ENCODE measurements at regions not wholly inside any gene's neighbourhood (a gene's known extent, or its start where the extent isn't known, plus 50 kb on each side); places are given as distances from the start of the nearest gene placed in this dataset.
"Not testable (repeated sequence)": the region's sequence is repeated elsewhere in the genome, so short reads cannot be mapped to it uniquely, and the experiment has no call there.

DNA sequence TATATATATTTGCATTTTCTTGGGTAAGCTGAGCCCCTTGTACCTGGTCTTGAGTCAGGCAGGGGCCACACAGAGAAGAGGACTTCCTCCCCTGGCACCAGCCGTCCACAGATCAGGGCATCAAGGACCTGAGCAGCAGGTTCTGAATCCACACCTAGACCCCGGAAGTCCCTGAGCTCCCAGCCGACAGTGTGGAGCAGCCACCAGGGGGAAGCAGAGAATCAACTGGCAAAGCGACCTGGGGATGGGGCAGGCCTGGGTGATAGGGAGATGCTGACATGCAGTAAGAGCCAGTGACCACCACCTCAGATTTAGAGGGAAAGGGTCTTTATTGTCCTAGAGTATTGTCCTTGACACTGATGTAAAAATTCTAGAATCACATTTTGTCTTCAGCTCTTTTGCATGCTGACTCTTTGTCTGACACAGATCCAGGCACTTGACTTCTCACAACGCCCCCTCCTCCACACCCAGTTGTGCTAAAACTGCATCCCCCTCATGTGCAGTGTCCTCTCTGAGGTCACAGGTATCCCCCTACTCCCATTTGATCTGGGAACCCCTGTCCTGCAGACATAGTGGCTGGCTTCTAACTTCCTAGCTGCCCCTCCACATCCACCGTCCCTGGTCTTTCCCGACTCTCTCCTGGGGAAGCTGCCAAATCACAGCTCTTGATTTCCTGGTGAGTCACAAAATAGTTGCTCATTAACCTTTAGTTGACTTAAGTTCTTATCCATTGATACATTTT is 109.3 kb downstream of the GGTLC2 start:
- peaks cover 43% of the 10 kb centered on the region for H3K27me3 ChIP-seq (ENCODE audit: low read depth)
- no peaks in the 10 kb centered on the region for H3K9me3 ChIP-seq (replicated peaks)
- H3K4me1 ChIP-seq, result no peaks in the 10 kb centered on the region
- H3K27ac ChIP-seq (replicated peaks), result no peak overlapping the region
- DNase-seq, result no peak
- intact Hi-C loops (cut with micrococcal nuclease), result no loop called here
- TF ChIP-seq, protein P1, sequence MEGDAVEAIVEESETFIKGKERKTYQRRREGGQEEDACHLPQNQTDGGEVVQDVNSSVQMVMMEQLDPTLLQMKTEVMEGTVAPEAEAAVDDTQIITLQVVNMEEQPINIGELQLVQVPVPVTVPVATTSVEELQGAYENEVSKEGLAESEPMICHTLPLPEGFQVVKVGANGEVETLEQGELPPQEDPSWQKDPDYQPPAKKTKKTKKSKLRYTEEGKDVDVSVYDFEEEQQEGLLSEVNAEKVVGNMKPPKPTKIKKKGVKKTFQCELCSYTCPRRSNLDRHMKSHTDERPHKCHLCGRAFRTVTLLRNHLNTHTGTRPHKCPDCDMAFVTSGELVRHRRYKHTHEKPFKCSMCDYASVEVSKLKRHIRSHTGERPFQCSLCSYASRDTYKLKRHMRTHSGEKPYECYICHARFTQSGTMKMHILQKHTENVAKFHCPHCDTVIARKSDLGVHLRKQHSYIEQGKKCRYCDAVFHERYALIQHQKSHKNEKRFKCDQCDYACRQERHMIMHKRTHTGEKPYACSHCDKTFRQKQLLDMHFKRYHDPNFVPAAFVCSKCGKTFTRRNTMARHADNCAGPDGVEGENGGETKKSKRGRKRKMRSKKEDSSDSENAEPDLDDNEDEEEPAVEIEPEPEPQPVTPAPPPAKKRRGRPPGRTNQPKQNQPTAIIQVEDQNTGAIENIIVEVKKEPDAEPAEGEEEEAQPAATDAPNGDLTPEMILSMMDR (IDR thresholded peaks at IDR 0.05; ENCODE audit: borderline replicate concordance), result peak; percentile 66
- no peaks in the 10 kb centered on the region for H3K36me3 ChIP-seq
- no peak overlapping the region for H3K4me3 ChIP-seq

GRCh38 chr22:22754268-22754657 is 109.8 kb downstream of the GGTLC2 start:
- intact Hi-C loops (cut with micrococcal nuclease), result no loop called here
- Histone ChIP-seq H3K9me3 (replicated peaks) (no peaks in the 10 kb centered on the region), H3K4me3 (no peak overlapping the region), H3K27ac (replicated peaks) (no peak overlapping the region), H3K36me3 (no peaks in the 10 kb centered on the region), H3K4me1 (no peaks in the 10 kb centered on the region), H3K27me3 (ENCODE audit: low read depth) (peaks cover 43% of the 10 kb centered on the region)
- TF ChIP-seq, protein P1 (IDR thresholded peaks at IDR 0.05; ENCODE audit: borderline replicate concordance), result no peak
- DNase-seq, result no peak

- Histone ChIP-seq H3K27ac (replicated peaks) (no peak overlapping the region), H3K36me3 (no peaks in the 10 kb centered on the region), H3K4me1 (no peaks in the 10 kb centered on the region), H3K4me3 (no peak overlapping the region), H3K9me3 (replicated peaks) (no peaks in the 10 kb centered on the region), H3K27me3 (ENCODE audit: low read depth) (peaks cover 47% of the 10 kb centered on the region)
- TF ChIP-seq, protein P1 (IDR thresholded peaks at IDR 0.05; ENCODE audit: borderline replicate concordance), result no peak
- DNase-seq, result no peak
- intact Hi-C loops (cut with micrococcal nuclease), result no loop called here
These were observed 110.8 kb downstream of the GGTLC2 start for GRCh38 chr22:22754961-22755777.

DNA sequence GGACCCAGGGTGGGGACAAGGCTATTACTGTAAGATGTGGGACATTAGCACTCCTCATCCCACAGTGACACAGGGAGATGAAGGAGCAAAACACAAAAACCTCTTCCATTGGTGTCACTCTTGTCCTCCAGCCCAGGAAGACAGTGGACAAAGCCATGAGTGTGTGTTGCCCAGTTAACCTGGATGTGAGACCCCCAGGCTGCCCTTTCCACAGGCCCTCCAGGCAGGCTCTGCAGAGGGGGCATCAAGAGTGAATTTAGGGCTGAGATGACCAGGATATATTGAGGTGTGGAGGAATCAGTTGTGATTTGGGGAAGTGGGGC is 111.3 kb downstream of the GGTLC2 start:
- Histone ChIP-seq H3K4me1 (no peaks in the 10 kb centered on the region), H3K9me3 (replicated peaks) (no peaks in the 10 kb centered on the region), H3K27me3 (ENCODE audit: low read depth) (peaks cover 52% of the 10 kb centered on the region), H3K36me3 (no peaks in the 10 kb centered on the region), H3K4me3 (no peak overlapping the region), H3K27ac (replicated peaks) (no peak overlapping the region)
- DNase-seq, result no peak
- TF ChIP-seq, protein P1 (IDR thresholded peaks at IDR 0.05; ENCODE audit: borderline replicate concordance), result no peak
- intact Hi-C loops (cut with micrococcal nuclease), result no loop called here

DNA sequence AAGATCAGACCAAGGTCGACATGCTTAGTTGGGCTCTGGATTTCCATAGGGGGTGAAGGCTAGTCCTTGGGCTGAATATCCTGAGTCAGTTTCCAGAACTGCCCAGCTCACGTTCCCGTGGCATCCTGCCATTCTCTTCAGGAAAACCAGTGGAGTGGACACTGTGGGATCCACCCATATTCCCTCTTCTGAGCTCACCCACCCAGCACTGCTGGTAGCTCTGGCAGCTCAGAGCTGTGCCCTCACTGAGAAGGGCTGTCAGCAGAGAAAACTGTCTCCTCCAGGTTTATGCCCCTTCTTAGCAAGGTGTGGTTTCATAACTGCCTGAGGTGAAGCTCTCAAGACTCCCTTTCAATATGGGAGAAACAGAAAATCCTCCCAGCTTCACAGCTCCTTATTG is 111.7 kb downstream of the GGTLC2 start:
- no peaks in the 10 kb centered on the region for H3K9me3 ChIP-seq (replicated peaks)
- intact Hi-C loops (cut with micrococcal nuclease), result no loop called here
- no peak overlapping the region for H3K27ac ChIP-seq (replicated peaks)

DNA sequence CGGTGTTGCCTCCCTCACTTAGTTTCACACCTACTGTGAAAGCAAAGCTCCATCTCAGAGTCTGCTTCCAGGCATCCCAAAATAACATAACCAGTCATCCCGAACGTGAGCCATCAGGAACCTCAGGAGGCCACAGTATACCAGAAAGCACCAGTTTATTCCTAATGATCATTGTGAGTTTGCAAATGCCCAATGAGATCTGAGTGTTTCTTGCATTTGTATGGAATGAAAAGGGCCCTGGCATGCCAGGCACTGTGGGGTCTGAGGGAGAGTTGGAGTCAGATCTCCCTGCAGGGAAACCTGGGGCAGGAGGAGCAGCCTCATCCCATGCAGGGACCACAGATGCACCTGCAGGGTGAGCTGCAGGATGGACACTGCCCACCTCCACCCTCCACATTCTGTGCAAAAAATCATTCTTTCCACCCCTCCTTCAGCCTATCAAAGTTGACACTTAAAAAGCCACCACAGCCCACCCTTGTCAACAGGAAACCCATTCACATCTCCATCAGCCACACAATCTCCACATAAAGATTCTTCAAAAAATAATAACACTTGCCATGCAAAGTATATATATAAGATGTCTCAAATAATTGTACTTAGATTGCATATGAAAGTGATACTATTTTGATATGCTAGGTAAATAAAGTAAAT is 112.3 kb downstream of the GGTLC2 start:
- H3K4me1 ChIP-seq; H3K36me3 ChIP-seq; H3K4me3 ChIP-seq; intact Hi-C loops (cut with micrococcal nuclease); H3K27ac ChIP-seq (replicated peaks); DNase-seq; H3K9me3 ChIP-seq (replicated peaks): not testable (repeated sequence)
- peaks cover 52% of the 10 kb centered on the region for H3K27me3 ChIP-seq (ENCODE audit: low read depth)

More for the DNA sequence above, 111.7 kb downstream of the GGTLC2 start:
- TF ChIP-seq, protein P1 (IDR thresholded peaks at IDR 0.05; ENCODE audit: borderline replicate concordance), result no peak
- H3K4me1 ChIP-seq, result no peaks in the 10 kb centered on the region
- peaks cover 52% of the 10 kb centered on the region for H3K27me3 ChIP-seq (ENCODE audit: low read depth)
- no peaks in the 10 kb centered on the region for H3K36me3 ChIP-seq
- DNase-seq, result no peak
- no peak overlapping the region for H3K4me3 ChIP-seq

- intact Hi-C loops (cut with micrococcal nuclease); H3K4me3 ChIP-seq; H3K27ac ChIP-seq (replicated peaks); H3K4me1 ChIP-seq; H3K36me3 ChIP-seq; H3K9me3 ChIP-seq (replicated peaks); DNase-seq: not testable (repeated sequence)
- H3K27me3 ChIP-seq (ENCODE audit: low read depth), result peaks cover 41% of the 10 kb centered on the region
These were observed 113.8 kb downstream of the GGTLC2 start for GRCh38 chr22:22758101-22758807.

Data from left ventricle myocardium inferior (tissue), 1 donor.